ENCODE measurements at regions not wholly inside any gene's neighbourhood (a gene's known extent, or its start where the extent isn't known, plus 50 kb on each side); places are given as distances from the start of the nearest gene placed in this dataset.

DNA sequence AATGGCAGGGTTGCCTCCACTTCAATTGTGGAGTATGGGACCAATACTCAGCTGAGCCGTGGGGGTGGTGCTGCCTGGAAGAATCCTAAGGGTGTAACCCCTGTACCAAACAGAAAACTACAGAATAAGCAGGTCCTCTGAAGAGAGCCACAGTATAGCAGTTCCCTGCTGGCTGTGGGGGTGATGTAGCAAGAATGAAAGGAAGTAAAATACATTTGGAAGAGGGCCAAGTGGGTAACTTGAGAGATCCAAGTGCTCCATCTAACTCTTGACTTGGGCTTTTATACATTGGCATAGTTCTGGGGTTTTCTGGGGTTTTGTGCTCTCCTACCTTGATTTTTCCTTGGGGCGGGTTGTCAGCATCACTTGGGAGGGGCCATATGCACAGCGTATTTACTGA, 341.4 kb downstream of the OTOL1 start:
- TF ChIP-seq, protein P1, sequence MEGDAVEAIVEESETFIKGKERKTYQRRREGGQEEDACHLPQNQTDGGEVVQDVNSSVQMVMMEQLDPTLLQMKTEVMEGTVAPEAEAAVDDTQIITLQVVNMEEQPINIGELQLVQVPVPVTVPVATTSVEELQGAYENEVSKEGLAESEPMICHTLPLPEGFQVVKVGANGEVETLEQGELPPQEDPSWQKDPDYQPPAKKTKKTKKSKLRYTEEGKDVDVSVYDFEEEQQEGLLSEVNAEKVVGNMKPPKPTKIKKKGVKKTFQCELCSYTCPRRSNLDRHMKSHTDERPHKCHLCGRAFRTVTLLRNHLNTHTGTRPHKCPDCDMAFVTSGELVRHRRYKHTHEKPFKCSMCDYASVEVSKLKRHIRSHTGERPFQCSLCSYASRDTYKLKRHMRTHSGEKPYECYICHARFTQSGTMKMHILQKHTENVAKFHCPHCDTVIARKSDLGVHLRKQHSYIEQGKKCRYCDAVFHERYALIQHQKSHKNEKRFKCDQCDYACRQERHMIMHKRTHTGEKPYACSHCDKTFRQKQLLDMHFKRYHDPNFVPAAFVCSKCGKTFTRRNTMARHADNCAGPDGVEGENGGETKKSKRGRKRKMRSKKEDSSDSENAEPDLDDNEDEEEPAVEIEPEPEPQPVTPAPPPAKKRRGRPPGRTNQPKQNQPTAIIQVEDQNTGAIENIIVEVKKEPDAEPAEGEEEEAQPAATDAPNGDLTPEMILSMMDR (conservative IDR thresholded peaks at IDR 0.05; ENCODE audit: low read length): no peak
- TF ChIP-seq EZH2phosphoT487 (IDR thresholded peaks at IDR 0.05; ENCODE audit: borderline replicate concordance, low read depth, low read length): no peak

Measured in OCI-LY7 (cell line).